HepG2 (cell line): ENCODE measurements at regions not wholly inside any gene's neighbourhood (a gene's known extent, or its start where the extent isn't known, plus 50 kb on each side); places are given as distances from the start of the nearest gene placed in this dataset.

ENCODE experiments used
- ESRRA ChIP-seq: sonication (generic); formaldehyde crosslinking; IDR thresholded peaks from 2 replicates; pipeline ENCODE4 v1.5.1; 2020; ENCODE audit warnings: mild to moderate bottlenecking, low read depth, missing genetic modification reagents
- ETV6 ChIP-seq: sonication (generic); formaldehyde crosslinking; conservative IDR thresholded peaks from 2 replicates; pipeline ENCODE4 v1.4.0; 2020; ENCODE audit warnings: missing genetic modification reagents
- MAFF ChIP-seq: IDR thresholded peaks from 2 replicates; pipeline ENCODE4 v1.6.1; 2011; ENCODE audit warnings: low read depth, low read length, improper control_type of control experiment
- PAF1 ChIP-seq: IDR thresholded peaks from 2 replicates; pipeline ENCODE4 v1.6.1; 2016; ENCODE audit warnings: missing genetic modification reagents, missing compliant biosample characterization
- STAT6 ChIP-seq: sonication (generic); formaldehyde crosslinking; IDR thresholded peaks from 2 replicates; pipeline ENCODE4 v1.4.0; 2020; ENCODE audit warnings: missing genetic modification reagents, mild to moderate bottlenecking, borderline replicate concordance
- ZNF781 ChIP-seq: sonication (generic); formaldehyde crosslinking; IDR thresholded peaks from 2 replicates; pipeline ENCODE4 v1.5.1; 2020; ENCODE audit warnings: borderline replicate concordance, mild to moderate bottlenecking, missing genetic modification reagents; ENCODE audit errors: not compliant biosample characterization
- TF ChIP-seq, protein P1 (sequence below): sonication (generic); formaldehyde crosslinking; conservative IDR thresholded peaks from 2 replicates; pipeline ENCODE4 v1.8.0; 2022; ENCODE audit warnings: mild to moderate bottlenecking, moderate library complexity, missing genetic modification reagents
- TF ChIP-seq, protein P2 (sequence below): sonication (generic); formaldehyde crosslinking; IDR thresholded peaks from 2 replicates; pipeline ENCODE4 v1.4.0; 2020; ENCODE audit warnings: mild to moderate bottlenecking, missing genetic modification reagents
- TF ChIP-seq, protein P3 (sequence below): sonication (generic); formaldehyde crosslinking; IDR thresholded peaks from 2 replicates; pipeline ENCODE4 v1.8.0; 2023; ENCODE audit warnings: mild to moderate bottlenecking, missing genetic modification reagents

GRCh38 chr18:75554644-75555185, 127.2 kb upstream of the SMIM21 start (continued):
- TF ChIP-seq, protein P1, sequence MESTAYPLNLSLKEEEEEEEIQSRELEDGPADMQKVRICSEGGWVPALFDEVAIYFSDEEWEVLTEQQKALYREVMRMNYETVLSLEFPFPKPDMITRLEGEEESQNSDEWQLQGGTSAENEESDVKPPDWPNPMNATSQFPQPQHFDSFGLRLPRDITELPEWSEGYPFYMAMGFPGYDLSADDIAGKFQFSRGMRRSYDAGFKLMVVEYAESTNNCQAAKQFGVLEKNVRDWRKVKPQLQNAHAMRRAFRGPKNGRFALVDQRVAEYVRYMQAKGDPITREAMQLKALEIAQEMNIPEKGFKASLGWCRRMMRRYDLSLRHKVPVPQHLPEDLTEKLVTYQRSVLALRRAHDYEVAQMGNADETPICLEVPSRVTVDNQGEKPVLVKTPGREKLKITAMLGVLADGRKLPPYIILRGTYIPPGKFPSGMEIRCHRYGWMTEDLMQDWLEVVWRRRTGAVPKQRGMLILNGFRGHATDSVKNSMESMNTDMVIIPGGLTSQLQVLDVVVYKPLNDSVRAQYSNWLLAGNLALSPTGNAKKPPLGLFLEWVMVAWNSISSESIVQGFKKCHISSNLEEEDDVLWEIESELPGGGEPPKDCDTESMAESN (CRISPR knock-in tag): no peak
- TF ChIP-seq ETV6 (CRISPR knock-in tag) (no peak), PAF1 (CRISPR knock-in tag) (no peak), MAFF (peak; percentile 70), ZNF781 (CRISPR knock-in tag) (no peak), STAT6 (CRISPR knock-in tag) (no peak), ESRRA (CRISPR knock-in tag) (no peak)
- TF ChIP-seq, protein P2, sequence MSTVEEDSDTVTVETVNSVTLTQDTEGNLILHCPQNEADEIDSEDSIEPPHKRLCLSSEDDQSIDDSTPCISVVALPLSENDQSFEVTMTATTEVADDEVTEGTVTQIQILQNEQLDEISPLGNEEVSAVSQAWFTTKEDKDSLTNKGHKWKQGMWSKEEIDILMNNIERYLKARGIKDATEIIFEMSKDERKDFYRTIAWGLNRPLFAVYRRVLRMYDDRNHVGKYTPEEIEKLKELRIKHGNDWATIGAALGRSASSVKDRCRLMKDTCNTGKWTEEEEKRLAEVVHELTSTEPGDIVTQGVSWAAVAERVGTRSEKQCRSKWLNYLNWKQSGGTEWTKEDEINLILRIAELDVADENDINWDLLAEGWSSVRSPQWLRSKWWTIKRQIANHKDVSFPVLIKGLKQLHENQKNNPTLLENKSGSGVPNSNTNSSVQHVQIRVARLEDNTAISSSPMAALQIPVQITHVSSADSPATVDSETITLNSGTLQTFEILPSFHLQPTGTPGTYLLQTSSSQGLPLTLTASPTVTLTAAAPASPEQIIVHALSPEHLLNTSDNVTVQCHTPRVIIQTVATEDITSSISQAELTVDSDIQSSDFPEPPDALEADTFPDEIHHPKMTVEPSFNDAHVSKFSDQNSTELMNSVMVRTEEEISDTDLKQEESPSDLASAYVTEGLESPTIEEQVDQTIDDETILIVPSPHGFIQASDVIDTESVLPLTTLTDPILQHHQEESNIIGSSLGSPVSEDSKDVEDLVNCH (CRISPR knock-in tag): no peak
- TF ChIP-seq, protein P3, sequence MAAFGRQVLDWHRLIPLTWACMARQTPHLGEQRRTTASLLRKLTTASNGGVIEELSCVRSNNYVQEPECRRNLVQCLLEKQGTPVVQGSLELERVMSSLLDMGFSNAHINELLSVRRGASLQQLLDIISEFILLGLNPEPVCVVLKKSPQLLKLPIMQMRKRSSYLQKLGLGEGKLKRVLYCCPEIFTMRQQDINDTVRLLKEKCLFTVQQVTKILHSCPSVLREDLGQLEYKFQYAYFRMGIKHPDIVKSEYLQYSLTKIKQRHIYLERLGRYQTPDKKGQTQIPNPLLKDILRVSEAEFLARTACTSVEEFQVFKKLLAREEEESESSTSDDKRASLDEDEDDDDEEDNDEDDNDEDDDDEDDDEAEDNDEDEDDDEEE (CRISPR knock-in tag): no peak
- TF ChIP-seq, all 625 proteins: peak for 3
